ENCODE measurements at regions not wholly inside any gene's neighbourhood (a gene's known extent, or its start where the extent isn't known, plus 50 kb on each side); places are given as distances from the start of the nearest gene placed in this dataset.

DNA sequence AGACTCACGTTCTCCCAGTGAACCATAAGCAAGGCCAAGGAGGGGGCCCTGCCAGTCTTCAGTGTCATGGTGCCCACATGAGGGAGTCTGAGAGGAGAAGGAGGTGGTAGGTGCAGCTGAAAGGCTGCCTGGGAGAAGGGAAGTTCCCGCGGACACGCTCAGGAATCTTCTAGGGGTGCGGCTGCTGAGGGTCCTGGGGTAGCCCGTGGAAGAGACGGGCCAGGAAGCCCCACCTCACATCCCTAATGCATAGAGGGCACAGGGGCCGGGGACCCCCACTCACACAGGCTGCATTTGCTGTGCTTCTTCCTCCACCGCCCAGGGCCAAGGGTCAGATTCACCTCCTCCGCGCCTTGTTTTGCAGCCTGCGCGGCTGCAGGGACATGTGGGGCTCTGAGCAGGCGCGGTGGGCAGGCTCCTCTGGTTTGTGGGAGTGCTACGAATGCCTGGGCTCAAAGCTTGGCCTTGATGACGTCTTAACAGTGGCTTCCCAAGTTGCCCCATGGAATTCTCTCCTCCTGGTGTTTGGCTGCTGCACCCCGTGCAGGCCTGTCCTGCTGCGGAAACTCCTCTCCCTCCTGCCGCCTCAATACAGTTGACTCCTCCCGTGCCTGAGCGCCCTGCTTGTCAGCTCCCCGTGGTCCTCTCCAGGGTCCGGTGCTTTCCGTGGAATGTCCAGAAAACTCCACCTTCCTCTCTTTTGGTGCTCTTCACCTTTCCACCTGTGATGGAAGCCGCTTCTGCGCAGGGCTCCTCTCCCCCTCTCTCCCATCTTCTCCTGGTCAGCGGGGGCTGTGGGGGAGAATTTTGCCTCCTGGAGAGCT is 95.7 kb downstream of the VAPA start:
- ChIA-PET CTCF (no interaction called here), POLR2A (no interaction called here)
- 89% methylated on average over 14 of the region's 28 CpGs for WGBS (ENCODE audit: insufficient coverage)
- Mint-ChIP-seq H3K4me3 (no peak overlapping the region), H3K36me3 (no peaks in the 10 kb centered on the region), H3K27me3 (peaks cover 5 to 7% of the 10 kb centered on the region in 2 donors), H3K27ac (no peak overlapping the region), H3K9me3 (no peaks in the 10 kb centered on the region), H3K4me1 (no peaks in the 10 kb centered on the region)
- ATAC-seq (replicated peaks in 1 of 4), result no peak
- Histone ChIP-seq H3K27ac (ENCODE audit: low read length) (no peak overlapping the region), H3K27me3 (replicated peaks in 1 of 2; ENCODE audit: control insufficient read depth in 2 of 2, extremely low read depth in 1 of 2, insufficient read depth in 2 of 2, low read length in 1 of 2) (peaks cover 0 to 4% of the 10 kb centered on the region in 2 experiments), H3K36me3 (ENCODE audit: control insufficient read depth in 2 of 2, extremely low read depth in 1 of 2, insufficient read depth in 1 of 2, low read length in 1 of 2) (no peaks in the 10 kb centered on the region), H3K4me3 (ENCODE audit: control insufficient read depth in 1 of 2, extremely low read depth in 1 of 2, low read length in 1 of 2) (no peak overlapping the region), H3K4me1 (ENCODE audit: control insufficient read depth in 1 of 2, extremely low read depth in 1 of 2, insufficient read depth in 2 of 2, low read length in 2 of 2) (no peaks in the 10 kb centered on the region), H3K9me3 (no peaks in the 10 kb centered on the region)
- no peak for DNase-seq

DNA sequence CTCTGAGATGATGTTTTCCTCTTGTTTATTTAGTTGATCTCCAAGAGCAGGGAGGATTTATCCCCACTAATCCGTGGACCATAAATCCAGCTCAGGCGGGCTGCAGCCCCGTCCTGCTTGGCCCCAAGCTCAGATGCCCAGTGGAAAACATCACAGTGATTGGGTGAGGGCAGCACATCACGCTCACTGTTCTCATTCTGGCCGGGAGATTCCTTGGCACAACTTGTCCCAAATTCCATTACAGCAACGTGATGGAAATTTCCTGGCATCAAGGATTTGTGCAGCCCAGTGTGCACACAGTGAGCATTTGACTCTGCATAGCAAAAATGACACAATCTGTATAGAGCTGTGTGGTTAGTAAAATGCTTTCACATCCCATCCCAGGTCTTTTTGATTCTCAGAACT is 96.8 kb downstream of the VAPA start:
- WGBS (ENCODE audit: insufficient coverage), result 87% methylated on average over 4 of the region's 6 CpGs
- H3K4me3 ChIP-seq (ENCODE audit: control insufficient read depth in 1 of 2, extremely low read depth in 1 of 2, low read length in 1 of 2), result no peak overlapping the region
- Mint-ChIP-seq H3K4me3 (no peak overlapping the region), H3K4me1 (no peaks in the 10 kb centered on the region), H3K27ac (no peak overlapping the region), H3K36me3 (no peaks in the 10 kb centered on the region), H3K9me3 (no peaks in the 10 kb centered on the region), H3K27me3 (peaks cover 5 to 7% of the 10 kb centered on the region in 2 donors)
- no peak overlapping the region for H3K27ac ChIP-seq (ENCODE audit: low read length)
- ChIA-PET POLR2A (no interaction called here), CTCF (no interaction called here)
- H3K36me3 ChIP-seq (ENCODE audit: control insufficient read depth in 2 of 2, extremely low read depth in 1 of 2, insufficient read depth in 1 of 2, low read length in 1 of 2), result no peaks in the 10 kb centered on the region
- no peaks in the 10 kb centered on the region for H3K4me1 ChIP-seq (ENCODE audit: control insufficient read depth in 1 of 2, extremely low read depth in 1 of 2, insufficient read depth in 2 of 2, low read length in 2 of 2)
- DNase-seq, result no peak
- peaks cover 0 to 4% of the 10 kb centered on the region in 2 experiments for H3K27me3 ChIP-seq (replicated peaks in 1 of 2; ENCODE audit: control insufficient read depth in 2 of 2, extremely low read depth in 1 of 2, insufficient read depth in 2 of 2, low read length in 1 of 2)
- H3K9me3 ChIP-seq, result no peaks in the 10 kb centered on the region
- no peak for ATAC-seq (replicated peaks in 1 of 4)

DNA sequence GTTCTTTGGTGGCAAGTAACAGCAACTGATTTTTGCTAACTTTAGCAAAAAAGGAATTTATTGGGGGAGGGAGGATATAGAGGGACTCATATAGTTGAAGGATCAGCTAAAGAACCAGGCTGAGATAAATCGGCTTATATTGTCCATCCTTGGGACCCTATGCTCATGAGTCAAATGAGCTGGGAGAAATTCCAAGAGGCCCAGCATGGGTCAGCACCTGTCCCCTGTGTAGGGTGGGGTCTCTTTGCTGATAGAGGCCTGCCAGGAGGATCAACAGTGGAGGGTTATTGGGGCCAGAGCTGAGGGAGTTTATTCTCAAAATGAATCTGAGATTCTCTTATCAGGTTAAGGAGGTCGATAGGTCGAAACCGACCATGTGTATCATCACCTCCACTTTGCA is 97.2 kb downstream of the VAPA start:
- H3K4me3 Mint-ChIP-seq, result no peak overlapping the region
- POLR2A ChIA-PET, result no interaction called here
- H3K27me3 ChIP-seq (replicated peaks in 1 of 2; ENCODE audit: control insufficient read depth in 2 of 2, extremely low read depth in 1 of 2, insufficient read depth in 2 of 2, low read length in 1 of 2), result peaks cover 0 to 4% of the 10 kb centered on the region in 2 experiments
- H3K27ac ChIP-seq (ENCODE audit: low read length), result no peak overlapping the region
- H3K9me3 ChIP-seq, result no peaks in the 10 kb centered on the region
- WGBS (ENCODE audit: insufficient coverage), result 79% methylated on average over 4 of the region's 4 CpGs
- no peaks in the 10 kb centered on the region for H3K36me3 Mint-ChIP-seq
- H3K9me3 Mint-ChIP-seq, result no peaks in the 10 kb centered on the region
- ATAC-seq (replicated peaks in 1 of 4) (no peak), DNase-seq (no peak)
- no peaks in the 10 kb centered on the region for H3K4me1 ChIP-seq (ENCODE audit: control insufficient read depth in 1 of 2, extremely low read depth in 1 of 2, insufficient read depth in 2 of 2, low read length in 2 of 2)
- no peaks in the 10 kb centered on the region for H3K36me3 ChIP-seq (ENCODE audit: control insufficient read depth in 2 of 2, extremely low read depth in 1 of 2, insufficient read depth in 1 of 2, low read length in 1 of 2)
- CTCF ChIA-PET, result interaction anchor here in 1 of 2 donors (0.6 kb wide), 1 partner anchor 128 kb away, joined by 3 read pairs; no protein-coding TSS in a partner anchor
- H3K4me1 Mint-ChIP-seq, result peaks cover 0 to under 1% (median 0%) of the 10 kb centered on the region in 3 donors
- no peak overlapping the region for H3K27ac Mint-ChIP-seq
- H3K27me3 Mint-ChIP-seq, result peaks cover 5 to 7% of the 10 kb centered on the region in 2 donors
- H3K4me3 ChIP-seq (ENCODE audit: control insufficient read depth in 1 of 2, extremely low read depth in 1 of 2, low read length in 1 of 2), result no peak overlapping the region

DNA sequence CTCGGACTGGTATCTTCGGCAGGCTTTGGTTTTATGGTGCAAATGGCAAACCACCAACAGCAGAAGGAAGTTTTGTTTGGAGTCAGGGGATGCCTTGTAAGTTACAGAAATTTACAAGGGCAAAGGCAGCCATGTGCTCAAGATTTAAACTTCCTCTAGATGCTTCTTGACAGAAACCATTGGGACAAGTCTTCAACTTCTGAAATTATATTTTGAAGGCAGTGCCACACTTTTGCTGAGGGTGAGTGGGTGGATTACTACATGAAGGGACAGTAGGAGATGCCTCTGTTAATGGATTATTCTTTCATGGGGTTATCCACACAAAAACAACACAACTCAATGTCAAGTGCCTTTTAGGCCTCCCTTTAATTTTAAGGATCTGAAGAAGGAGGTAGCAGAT is 97.9 kb downstream of the VAPA start:
- ChIA-PET CTCF (interaction anchor here in 1 of 2 donors (0.6 kb wide), 1 partner anchor 128 kb away, joined by 3 read pairs; no protein-coding TSS in a partner anchor), POLR2A (no interaction called here)
- Histone ChIP-seq H3K4me3 (ENCODE audit: control insufficient read depth in 1 of 2, extremely low read depth in 1 of 2, low read length in 1 of 2) (no peak overlapping the region), H3K36me3 (ENCODE audit: control insufficient read depth in 2 of 2, extremely low read depth in 1 of 2, insufficient read depth in 1 of 2, low read length in 1 of 2) (no peaks in the 10 kb centered on the region), H3K27ac (ENCODE audit: low read length) (no peak overlapping the region), H3K4me1 (ENCODE audit: control insufficient read depth in 1 of 2, extremely low read depth in 1 of 2, insufficient read depth in 2 of 2, low read length in 2 of 2) (no peaks in the 10 kb centered on the region), H3K9me3 (no peaks in the 10 kb centered on the region), H3K27me3 (replicated peaks in 1 of 2; ENCODE audit: control insufficient read depth in 2 of 2, extremely low read depth in 1 of 2, insufficient read depth in 2 of 2, low read length in 1 of 2) (peaks cover 0 to 4% of the 10 kb centered on the region in 2 experiments)
- H3K9me3 Mint-ChIP-seq, result no peaks in the 10 kb centered on the region
- ATAC-seq (replicated peaks in 1 of 4), result no peak
- H3K4me1 Mint-ChIP-seq, result peaks cover 0 to 4% (median 0%) of the 10 kb centered on the region in 3 donors
- DNase-seq, result no peak
- H3K27me3 Mint-ChIP-seq, result peaks cover 5 to 7% of the 10 kb centered on the region in 2 donors
- WGBS (ENCODE audit: insufficient coverage), result no CpG with 5 or more reads among the region's 2 CpGs
- no peak overlapping the region for H3K4me3 Mint-ChIP-seq
- H3K27ac Mint-ChIP-seq, result no peak overlapping the region
- no peaks in the 10 kb centered on the region for H3K36me3 Mint-ChIP-seq

DNA sequence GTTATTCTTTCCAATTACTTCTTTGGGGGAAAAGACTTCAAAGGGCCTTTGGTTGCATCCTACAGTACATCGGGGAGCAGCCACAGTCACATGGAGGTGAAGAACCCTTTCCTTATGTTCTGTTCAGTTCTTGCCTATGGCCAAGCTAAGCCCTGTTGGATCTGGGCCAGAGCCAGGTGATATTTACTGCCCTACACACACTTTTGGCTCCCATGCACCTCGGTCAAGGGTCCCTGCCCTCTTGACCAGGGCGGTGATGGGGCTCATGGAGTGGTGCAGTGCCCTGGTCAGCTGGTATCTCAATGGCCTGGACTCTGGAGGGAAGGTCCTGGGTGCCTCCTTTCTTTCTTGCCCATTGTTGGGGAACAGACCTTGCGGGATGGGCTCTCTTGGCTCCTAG is 98.7 kb downstream of the VAPA start:
- DNase-seq (no peak), ATAC-seq (replicated peaks in 1 of 4) (no peak)
- no peaks in the 10 kb centered on the region for H3K9me3 ChIP-seq
- CTCF ChIA-PET, result no interaction called here
- no peak overlapping the region for H3K4me3 ChIP-seq (ENCODE audit: control insufficient read depth in 1 of 2, extremely low read depth in 1 of 2, low read length in 1 of 2)
- WGBS (ENCODE audit: insufficient coverage), result 74% methylated on average over 3 of the region's 4 CpGs
- Mint-ChIP-seq H3K27me3 (peaks cover 7 to 9% of the 10 kb centered on the region in 2 donors), H3K4me1 (peaks cover 0 to 4% (median 0%) of the 10 kb centered on the region in 3 donors), H3K36me3 (no peaks in the 10 kb centered on the region), H3K4me3 (no peak overlapping the region), H3K9me3 (no peaks in the 10 kb centered on the region), H3K27ac (no peak overlapping the region)
- no peak overlapping the region for H3K27ac ChIP-seq (ENCODE audit: low read length)
- no peaks in the 10 kb centered on the region for H3K27me3 ChIP-seq (replicated peaks in 1 of 2; ENCODE audit: control insufficient read depth in 2 of 2, extremely low read depth in 1 of 2, insufficient read depth in 2 of 2, low read length in 1 of 2)
- H3K4me1 ChIP-seq (ENCODE audit: control insufficient read depth in 1 of 2, extremely low read depth in 1 of 2, insufficient read depth in 2 of 2, low read length in 2 of 2), result no peaks in the 10 kb centered on the region
- POLR2A ChIA-PET, result no interaction called here
- H3K36me3 ChIP-seq (ENCODE audit: control insufficient read depth in 2 of 2, extremely low read depth in 1 of 2, insufficient read depth in 1 of 2, low read length in 1 of 2), result no peaks in the 10 kb centered on the region

- POLR2A ChIA-PET, result interaction anchor here in 1 of 2 donors (0.6 kb wide), 1 partner anchor 223 kb away, joined by 3 read pairs; no protein-coding TSS in a partner anchor
These were observed 100.1 kb downstream of the VAPA start for GRCh38 chr18:10013621-10014543.

More at GRCh38 chr18:10013621-10014543, 100.1 kb downstream of the VAPA start:
- Mint-ChIP-seq H3K27ac (no peak overlapping the region), H3K4me1 (peaks cover 0 to 4% (median 0%) of the 10 kb centered on the region in 3 donors), H3K4me3 (no peak overlapping the region), H3K36me3 (no peaks in the 10 kb centered on the region), H3K27me3 (peaks cover 4 to 5% of the 10 kb centered on the region in 2 donors), H3K9me3 (no peaks in the 10 kb centered on the region)
- DNase-seq (no peak), ATAC-seq (replicated peaks in 1 of 4) (no peak)
- Histone ChIP-seq H3K36me3 (ENCODE audit: control insufficient read depth in 2 of 2, extremely low read depth in 1 of 2, insufficient read depth in 1 of 2, low read length in 1 of 2) (no peaks in the 10 kb centered on the region), H3K27ac (ENCODE audit: low read length) (no peak overlapping the region), H3K9me3 (no peaks in the 10 kb centered on the region), H3K4me3 (ENCODE audit: control insufficient read depth in 1 of 2, extremely low read depth in 1 of 2, low read length in 1 of 2) (no peak overlapping the region), H3K27me3 (replicated peaks in 1 of 2; ENCODE audit: control insufficient read depth in 2 of 2, extremely low read depth in 1 of 2, insufficient read depth in 2 of 2, low read length in 1 of 2) (no peaks in the 10 kb centered on the region), H3K4me1 (ENCODE audit: control insufficient read depth in 1 of 2, extremely low read depth in 1 of 2, insufficient read depth in 2 of 2, low read length in 2 of 2) (no peaks in the 10 kb centered on the region)
- WGBS (ENCODE audit: insufficient coverage), result 72% methylated on average over 12 of the region's 17 CpGs
- CTCF ChIA-PET, result no interaction called here

All from T-cell (primary cell).